ENCODE measurements at regions not wholly inside any gene's neighbourhood (a gene's known extent, or its start where the extent isn't known, plus 50 kb on each side); places are given as distances from the start of the nearest gene placed in this dataset.

- H3K36me3 ChIP-seq (ENCODE audit: insufficient read depth, insufficient read length, low read length) = no peaks in the 10 kb centered on the region
Observed at GRCh38 chr1:38266197-38266520, 219.6 kb upstream of the POU3F1 start.

GRCh38 chr1:38265293-38266196 is 219.0 kb upstream of the POU3F1 start:
- no peak for DNase-seq (ENCODE audit: low read depth, low spot score)

More at GRCh38 chr1:38266197-38266520, 219.6 kb upstream of the POU3F1 start:
- H3K9ac ChIP-seq (ENCODE audit: insufficient read length, low read depth) = no peak overlapping the region
- peaks cover 14% of the 10 kb centered on the region for H3K27me3 ChIP-seq (ENCODE audit: insufficient read depth, insufficient read length)
- TF ChIP-seq SUZ12 (IDR thresholded peaks at IDR 0.05; ENCODE audit: extremely low read depth, insufficient read depth, insufficient read length) (no peak), YY1 (IDR thresholded peaks at IDR 0.05; ENCODE audit: insufficient read depth, insufficient read length) (no peak), ZNF274 (IDR thresholded peaks at IDR 0.05; ENCODE audit: low read depth, low read length) (no peak)
- no peak for DNase-seq (ENCODE audit: low read depth, low spot score)
- H3K4me1 ChIP-seq (ENCODE audit: insufficient read depth, insufficient read length) = peaks cover 22% of the 10 kb centered on the region
- no peak overlapping the region for H3K4me3 ChIP-seq (ENCODE audit: insufficient read length, low read depth)
- no peaks in the 10 kb centered on the region for H3K9me3 ChIP-seq (ENCODE audit: insufficient read depth, low read length)

GRCh38 chr1:38263438-38263837 is 216.8 kb upstream of the POU3F1 start:
- no peak for DNase-seq (ENCODE audit: low read depth, low spot score)
- Histone ChIP-seq H3K4me1 (ENCODE audit: insufficient read depth, insufficient read length) (peaks cover 12% of the 10 kb centered on the region), H3K4me3 (ENCODE audit: insufficient read length, low read depth) (no peak overlapping the region), H3K27me3 (ENCODE audit: insufficient read depth, insufficient read length) (peaks cover 17% of the 10 kb centered on the region), H3K36me3 (ENCODE audit: insufficient read depth, insufficient read length, low read length) (no peaks in the 10 kb centered on the region), H3K9me3 (ENCODE audit: insufficient read depth, low read length) (no peaks in the 10 kb centered on the region; the same call in 1 of the 2 replicates), H3K9ac (ENCODE audit: insufficient read length, low read depth) (no peak overlapping the region)
- TF ChIP-seq YY1 (IDR thresholded peaks at IDR 0.05; ENCODE audit: insufficient read depth, insufficient read length) (no peak), ZNF274 (IDR thresholded peaks at IDR 0.05; ENCODE audit: low read depth, low read length) (no peak), SUZ12 (IDR thresholded peaks at IDR 0.05; ENCODE audit: extremely low read depth, insufficient read depth, insufficient read length) (no peak)

More at GRCh38 chr1:38265293-38266196, 219.0 kb upstream of the POU3F1 start:
- peaks cover 20% of the 10 kb centered on the region for H3K4me1 ChIP-seq (ENCODE audit: insufficient read depth, insufficient read length)
- no peak overlapping the region for H3K9ac ChIP-seq (ENCODE audit: insufficient read length, low read depth)
- H3K36me3 ChIP-seq (ENCODE audit: insufficient read depth, insufficient read length, low read length) = no peaks in the 10 kb centered on the region
- H3K9me3 ChIP-seq (ENCODE audit: insufficient read depth, low read length) = no peaks in the 10 kb centered on the region
- no peak overlapping the region for H3K4me3 ChIP-seq (ENCODE audit: insufficient read length, low read depth)
- peaks cover 14% of the 10 kb centered on the region for H3K27me3 ChIP-seq (ENCODE audit: insufficient read depth, insufficient read length)
- TF ChIP-seq ZNF274 (IDR thresholded peaks at IDR 0.05; ENCODE audit: low read depth, low read length) (no peak), SUZ12 (IDR thresholded peaks at IDR 0.05; ENCODE audit: extremely low read depth, insufficient read depth, insufficient read length) (no peak), YY1 (IDR thresholded peaks at IDR 0.05; ENCODE audit: insufficient read depth, insufficient read length) (no peak)

GRCh38 chr1:38261574-38261973 is 215.0 kb upstream of the POU3F1 start:
- no peak overlapping the region for H3K9ac ChIP-seq (ENCODE audit: insufficient read length, low read depth)
- H3K27me3 ChIP-seq (ENCODE audit: insufficient read depth, insufficient read length) = peaks cover 12% of the 10 kb centered on the region
- H3K4me1 ChIP-seq (ENCODE audit: insufficient read depth, insufficient read length) = peaks cover 9% of the 10 kb centered on the region
- no peaks in the 10 kb centered on the region; the same call in 1 of the 2 replicates for H3K9me3 ChIP-seq (ENCODE audit: insufficient read depth, low read length)
- TF ChIP-seq ZNF274 (IDR thresholded peaks at IDR 0.05; ENCODE audit: low read depth, low read length) (no peak), SUZ12 (IDR thresholded peaks at IDR 0.05; ENCODE audit: extremely low read depth, insufficient read depth, insufficient read length) (no peak), YY1 (IDR thresholded peaks at IDR 0.05; ENCODE audit: insufficient read depth, insufficient read length) (no peak)
- DNase-seq (ENCODE audit: low read depth, low spot score) = no peak
- no peak overlapping the region for H3K4me3 ChIP-seq (ENCODE audit: insufficient read length, low read depth)
- H3K36me3 ChIP-seq (ENCODE audit: insufficient read depth, insufficient read length, low read length) = no peaks in the 10 kb centered on the region

GRCh38 chr1:38258085-38258627 is 211.6 kb upstream of the POU3F1 start:
- H3K4me1 ChIP-seq (ENCODE audit: insufficient read depth, insufficient read length) = no peaks in the 10 kb centered on the region
- no peaks in the 10 kb centered on the region for H3K36me3 ChIP-seq (ENCODE audit: insufficient read depth, insufficient read length, low read length)
- peaks cover 5% of the 10 kb centered on the region for H3K27me3 ChIP-seq (ENCODE audit: insufficient read depth, insufficient read length)
- no peak for DNase-seq (ENCODE audit: low read depth, low spot score)
- no peak overlapping the region for H3K4me3 ChIP-seq (ENCODE audit: insufficient read length, low read depth)
- TF ChIP-seq YY1 (IDR thresholded peaks at IDR 0.05; ENCODE audit: insufficient read depth, insufficient read length) = no peak
- TF ChIP-seq SUZ12 (IDR thresholded peaks at IDR 0.05; ENCODE audit: extremely low read depth, insufficient read depth, insufficient read length) = no peak
- no peak for TF ChIP-seq ZNF274 (IDR thresholded peaks at IDR 0.05; ENCODE audit: low read depth, low read length)
- no peaks in the 10 kb centered on the region; the same call in 1 of the 2 replicates for H3K9me3 ChIP-seq (ENCODE audit: insufficient read depth, low read length)
- no peak overlapping the region for H3K9ac ChIP-seq (ENCODE audit: insufficient read length, low read depth)

GRCh38 chr1:38257374-38257773 is 210.8 kb upstream of the POU3F1 start:
- DNase-seq (ENCODE audit: low read depth, low spot score) = no peak
- Histone ChIP-seq H3K4me1 (ENCODE audit: insufficient read depth, insufficient read length) (no peaks in the 10 kb centered on the region), H3K9ac (ENCODE audit: insufficient read length, low read depth) (no peak overlapping the region), H3K36me3 (ENCODE audit: insufficient read depth, insufficient read length, low read length) (no peaks in the 10 kb centered on the region), H3K27me3 (ENCODE audit: insufficient read depth, insufficient read length) (peaks cover 4% of the 10 kb centered on the region), H3K9me3 (ENCODE audit: insufficient read depth, low read length) (no peaks in the 10 kb centered on the region; the same call in 1 of the 2 replicates), H3K4me3 (ENCODE audit: insufficient read length, low read depth) (no peak overlapping the region)
- TF ChIP-seq YY1 (IDR thresholded peaks at IDR 0.05; ENCODE audit: insufficient read depth, insufficient read length) (no peak), SUZ12 (IDR thresholded peaks at IDR 0.05; ENCODE audit: extremely low read depth, insufficient read depth, insufficient read length) (no peak), ZNF274 (IDR thresholded peaks at IDR 0.05; ENCODE audit: low read depth, low read length) (no peak)

- no peaks in the 10 kb centered on the region; the same call in 1 of the 2 replicates for H3K9me3 ChIP-seq (ENCODE audit: insufficient read depth, low read length)
Observed at GRCh38 chr1:38256072-38256471, 209.5 kb upstream of the POU3F1 start.

More at GRCh38 chr1:38256072-38256471, 209.5 kb upstream of the POU3F1 start:
- no peak overlapping the region for H3K4me3 ChIP-seq (ENCODE audit: insufficient read length, low read depth)
- peaks cover 4% of the 10 kb centered on the region for H3K27me3 ChIP-seq (ENCODE audit: insufficient read depth, insufficient read length)
- no peaks in the 10 kb centered on the region for H3K4me1 ChIP-seq (ENCODE audit: insufficient read depth, insufficient read length)
- H3K9ac ChIP-seq (ENCODE audit: insufficient read length, low read depth) = no peak overlapping the region
- DNase-seq (ENCODE audit: low read depth, low spot score) = no peak
- TF ChIP-seq SUZ12 (IDR thresholded peaks at IDR 0.05; ENCODE audit: extremely low read depth, insufficient read depth, insufficient read length) = no peak
- TF ChIP-seq ZNF274 (IDR thresholded peaks at IDR 0.05; ENCODE audit: low read depth, low read length) = no peak
- TF ChIP-seq YY1 (IDR thresholded peaks at IDR 0.05; ENCODE audit: insufficient read depth, insufficient read length) = no peak
- no peaks in the 10 kb centered on the region for H3K36me3 ChIP-seq (ENCODE audit: insufficient read depth, insufficient read length, low read length)
